GM10248 (cell line): ENCODE measurements at regions not wholly inside any gene's neighbourhood (a gene's known extent, or its start where the extent isn't known, plus 50 kb on each side); places are given as distances from the start of the nearest gene placed in this dataset.

Experiments
- CTCF ChIA-PET: fragments of 300-600 bp; sonication (Branson Sonifier 250); formaldehyde crosslinking; extraction: SDS; loops from one replicate; lab custom pipeline; 2021; ENCODE audit warnings: antibody characterized with exemption; lab: Yijun Ruan, JAX
- POLR2A ChIA-PET: fragments of 350-650 bp; sonication (Branson Sonifier 250); formaldehyde crosslinking; extraction: SDS; loops from one replicate; lab custom pipeline; 2020; ENCODE audit warnings: antibody characterized with exemption; lab: Yijun Ruan, JAX
- DNase-seq: peaks from one replicate; pipeline ENCODE4 v3.0.0; 2012; ENCODE audit errors: extremely low spot score
- CTCF ChIP-seq: IDR thresholded peaks from 2 replicates; pipeline ENCODE4 v1.5.1; 2012; ENCODE audit warnings: mild to moderate bottlenecking, low read depth; ENCODE audit errors: extremely low read depth, missing control alignments, control extremely low read depth

DNA sequence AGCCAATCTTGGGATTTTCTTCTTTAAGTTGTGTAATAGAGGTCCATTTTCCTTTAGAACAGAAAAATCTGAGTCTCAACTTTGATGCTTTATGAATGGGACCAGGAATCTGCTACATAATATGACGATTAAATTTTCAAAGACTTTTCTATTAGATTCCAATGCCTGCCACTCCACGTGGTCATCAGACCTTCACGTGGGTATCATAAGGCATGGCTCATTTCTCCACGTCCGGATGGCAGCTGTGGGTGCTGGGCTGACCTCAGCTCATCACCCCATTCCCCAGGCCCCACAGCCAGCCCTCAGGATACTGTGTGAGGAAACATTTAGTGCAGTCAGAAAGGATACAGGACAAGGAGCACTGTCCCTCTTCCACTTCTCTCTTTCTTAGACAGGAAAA lies 159.7 kb downstream of the SEMA6D start:
- ChIA-PET POLR2A (no interaction called here), CTCF (interaction anchor here (1.6 kb wide), 1 partner anchor 14 kb away, joined by 3 read pairs; no protein-coding TSS in a partner anchor)
- no peak for TF ChIP-seq CTCF
- DNase-seq: no peak

DNA sequence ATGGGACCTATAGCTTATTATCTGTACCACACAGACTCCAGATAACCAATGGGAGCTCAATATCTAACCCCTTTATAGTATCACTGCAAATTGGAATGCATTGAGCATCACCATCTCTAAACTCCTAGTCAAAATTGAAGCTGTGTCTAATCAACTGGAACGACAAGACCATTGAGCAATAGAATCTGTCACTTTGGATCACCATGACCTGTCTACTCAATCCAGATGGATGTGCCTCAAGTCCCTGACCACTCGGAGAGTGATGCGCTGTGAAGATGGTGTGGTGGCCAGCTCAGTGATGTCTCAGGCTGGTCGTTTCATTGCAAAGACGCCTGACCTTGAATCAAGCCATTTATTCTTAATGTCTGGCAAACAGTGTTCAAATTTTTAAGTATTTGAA lies 160.5 kb downstream of the SEMA6D start:
- ChIA-PET POLR2A (no interaction called here), CTCF (interaction anchor here (1.6 kb wide), 1 partner anchor 13 kb away, joined by 3 read pairs; no protein-coding TSS in a partner anchor)
- TF ChIP-seq CTCF: no peak
- DNase-seq: no peak

- no peak for DNase-seq
- no peak for TF ChIP-seq CTCF
- ChIA-PET CTCF (no interaction called here), POLR2A (no interaction called here)
These were observed 168.6 kb downstream of the SEMA6D start for GRCh38 chr15:47885920-47886319.

DNA sequence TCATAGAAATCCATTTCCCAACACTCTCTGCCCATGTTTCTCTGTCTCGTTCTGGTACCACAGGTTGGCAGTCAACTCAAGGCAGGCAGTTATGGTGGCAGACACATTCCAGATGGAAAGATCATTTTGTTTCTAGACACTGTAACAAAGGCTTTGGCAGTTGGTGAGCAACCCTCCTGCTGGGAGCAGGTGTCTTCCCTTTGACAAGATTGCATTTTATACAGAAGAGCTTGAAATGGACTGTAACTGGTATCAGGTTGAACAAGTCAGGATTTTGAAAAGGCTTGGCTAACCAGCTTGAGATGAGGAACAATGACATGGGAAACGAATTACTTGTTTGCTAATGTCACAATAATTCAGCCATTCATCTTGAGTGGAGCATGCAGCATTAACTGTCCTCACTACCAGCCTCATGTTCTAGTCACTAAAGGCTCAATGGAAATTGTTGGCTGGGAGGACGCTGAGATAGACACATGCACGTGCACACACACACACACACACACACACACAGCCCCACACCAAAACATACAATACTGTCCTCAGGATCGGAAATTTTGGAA lies 170.0 kb downstream of the SEMA6D start:
- TF ChIP-seq CTCF: no peak
- DNase-seq: no peak
- POLR2A ChIA-PET: no interaction called here
- CTCF ChIA-PET: interaction anchor here (1.2 kb wide), 1 partner anchor 25 kb away, joined by 4 read pairs; no protein-coding TSS in a partner anchor

DNA sequence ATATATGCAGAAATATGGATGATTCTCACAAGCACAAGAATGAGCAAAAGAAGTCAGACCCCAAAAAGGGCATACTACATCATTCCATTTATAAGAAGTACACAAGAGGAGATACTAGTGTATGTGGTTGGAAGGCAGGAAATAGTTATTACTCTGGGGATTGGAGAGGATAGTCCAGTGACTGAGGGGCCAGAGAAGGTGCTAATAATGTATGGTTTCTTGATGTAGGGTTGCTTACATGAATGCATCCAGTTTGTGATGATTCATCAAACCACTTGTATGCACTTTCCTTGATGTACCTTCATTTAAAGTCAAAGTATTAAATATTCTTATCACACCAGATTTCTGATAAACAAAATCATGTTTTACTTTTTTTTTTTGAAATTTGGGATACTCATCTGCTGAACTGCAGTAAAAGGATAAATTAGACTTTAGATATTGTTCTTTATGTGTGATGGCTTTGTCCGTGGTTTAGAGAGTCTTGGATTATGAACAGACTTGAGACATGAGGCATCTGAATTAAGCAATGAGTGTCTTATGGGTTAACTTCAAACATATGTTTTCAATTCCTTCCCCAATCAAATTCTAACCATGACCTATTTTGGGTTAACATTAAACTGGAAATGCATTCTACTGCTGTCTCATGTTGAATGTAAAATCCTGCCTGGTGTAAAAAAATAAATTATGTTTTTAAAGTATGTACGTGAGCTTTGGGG lies 171.2 kb downstream of the SEMA6D start:
- no peak for TF ChIP-seq CTCF
- ChIA-PET CTCF (no interaction called here), POLR2A (no interaction called here)
- no peak for DNase-seq

GRCh38 chr15:47890397-47891150 lies 173.3 kb downstream of the SEMA6D start:
- TF ChIP-seq CTCF: no peak
- ChIA-PET CTCF (interaction anchor here (0.9 to 1.2 kb wide), 3 partner anchors 11 to 19 kb away, joined by 3 to 5 read pairs (median 3); no protein-coding TSS in a partner anchor), POLR2A (no interaction called here)
- no peak for DNase-seq
